ENCODE measurements at regions not wholly inside any gene's neighbourhood (a gene's known extent, or its start where the extent isn't known, plus 50 kb on each side); places are given as distances from the start of the nearest gene placed in this dataset.
A peak's percentile ranks its signal among the peaks of the same experiment; 100 is the strongest.

DNA sequence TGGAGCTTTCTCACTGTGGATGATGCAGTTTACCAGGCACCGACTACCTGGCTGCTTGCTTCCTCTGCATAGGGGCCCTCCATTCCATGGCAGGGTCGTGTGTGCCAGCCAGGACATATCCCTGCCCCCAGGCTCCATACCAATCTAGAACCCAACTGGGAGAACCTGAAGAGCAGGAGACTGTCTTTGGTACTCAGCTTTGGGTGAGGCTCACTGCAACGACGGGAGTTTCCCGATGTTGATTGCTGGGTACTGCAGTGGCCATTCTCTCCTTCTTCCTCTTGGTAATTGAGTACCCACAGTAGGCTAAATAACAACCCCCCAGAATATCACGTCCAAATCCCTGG is 133.3 kb upstream of the SERTAD2 start:
- no peak for ATAC-seq
- H3K27ac ChIP-seq, result no peak overlapping the region
- no peaks in the 10 kb centered on the region for H3K9me3 ChIP-seq
- H3K27me3 ChIP-seq, result no peaks in the 10 kb centered on the region
- H3K4me3 ChIP-seq, result no peak overlapping the region
- no peaks in the 10 kb centered on the region for H3K36me3 ChIP-seq
- TF ChIP-seq, protein P1, sequence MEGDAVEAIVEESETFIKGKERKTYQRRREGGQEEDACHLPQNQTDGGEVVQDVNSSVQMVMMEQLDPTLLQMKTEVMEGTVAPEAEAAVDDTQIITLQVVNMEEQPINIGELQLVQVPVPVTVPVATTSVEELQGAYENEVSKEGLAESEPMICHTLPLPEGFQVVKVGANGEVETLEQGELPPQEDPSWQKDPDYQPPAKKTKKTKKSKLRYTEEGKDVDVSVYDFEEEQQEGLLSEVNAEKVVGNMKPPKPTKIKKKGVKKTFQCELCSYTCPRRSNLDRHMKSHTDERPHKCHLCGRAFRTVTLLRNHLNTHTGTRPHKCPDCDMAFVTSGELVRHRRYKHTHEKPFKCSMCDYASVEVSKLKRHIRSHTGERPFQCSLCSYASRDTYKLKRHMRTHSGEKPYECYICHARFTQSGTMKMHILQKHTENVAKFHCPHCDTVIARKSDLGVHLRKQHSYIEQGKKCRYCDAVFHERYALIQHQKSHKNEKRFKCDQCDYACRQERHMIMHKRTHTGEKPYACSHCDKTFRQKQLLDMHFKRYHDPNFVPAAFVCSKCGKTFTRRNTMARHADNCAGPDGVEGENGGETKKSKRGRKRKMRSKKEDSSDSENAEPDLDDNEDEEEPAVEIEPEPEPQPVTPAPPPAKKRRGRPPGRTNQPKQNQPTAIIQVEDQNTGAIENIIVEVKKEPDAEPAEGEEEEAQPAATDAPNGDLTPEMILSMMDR (IDR thresholded peaks at IDR 0.05), result no peak
- TF ChIP-seq EP300 (IDR thresholded peaks at IDR 0.05) (no peak), POLR2A (IDR thresholded peaks at IDR 0.05) (no peak)
- 87% methylated on average over 5 of the region's 6 CpGs; no CpG with 5 or more reads in 1 of the 2 donors for WGBS, 2 donors (ENCODE audit: low coverage in 1 of 2)
- H3K4me1 ChIP-seq, result no peaks in the 10 kb centered on the region

DNA sequence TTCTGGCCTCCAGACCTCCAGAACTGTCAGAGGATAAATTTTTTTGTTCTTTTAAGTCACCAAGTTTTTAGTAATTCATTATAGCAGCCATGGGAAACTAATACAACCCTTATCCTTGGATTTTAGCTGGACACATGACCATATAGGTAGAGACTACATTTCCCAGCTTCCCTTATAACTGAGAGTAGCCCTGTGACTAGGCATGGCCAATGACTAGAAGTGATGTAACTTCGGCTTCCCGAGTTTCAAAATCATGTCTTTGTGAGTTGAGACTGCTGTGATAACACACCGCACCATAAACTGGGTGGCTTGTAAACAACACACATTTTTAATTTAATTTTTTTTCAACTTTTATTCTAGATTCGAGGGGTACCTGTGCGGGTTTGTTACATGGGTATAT is 134.0 kb upstream of the SERTAD2 start:
- H3K9me3 ChIP-seq, result no peaks in the 10 kb centered on the region
- 93 to 94% methylated on average over 5 of the region's 5 CpGs for WGBS, 2 donors (ENCODE audit: low coverage in 1 of 2)
- H3K27ac ChIP-seq, result no peak overlapping the region
- TF ChIP-seq EP300 (IDR thresholded peaks at IDR 0.05), result no peak
- no peak for TF ChIP-seq POLR2AphosphoS5 (IDR thresholded peaks at IDR 0.05)
- TF ChIP-seq POLR2A (IDR thresholded peaks at IDR 0.05), result no peak
- TF ChIP-seq, protein P1 (IDR thresholded peaks at IDR 0.05), result no peak
- H3K36me3 ChIP-seq, result no peaks in the 10 kb centered on the region
- H3K4me1 ChIP-seq, result no peaks in the 10 kb centered on the region
- H3K4me3 ChIP-seq, result no peak overlapping the region
- no peaks in the 10 kb centered on the region for H3K27me3 ChIP-seq
- ATAC-seq, result no peak

DNA sequence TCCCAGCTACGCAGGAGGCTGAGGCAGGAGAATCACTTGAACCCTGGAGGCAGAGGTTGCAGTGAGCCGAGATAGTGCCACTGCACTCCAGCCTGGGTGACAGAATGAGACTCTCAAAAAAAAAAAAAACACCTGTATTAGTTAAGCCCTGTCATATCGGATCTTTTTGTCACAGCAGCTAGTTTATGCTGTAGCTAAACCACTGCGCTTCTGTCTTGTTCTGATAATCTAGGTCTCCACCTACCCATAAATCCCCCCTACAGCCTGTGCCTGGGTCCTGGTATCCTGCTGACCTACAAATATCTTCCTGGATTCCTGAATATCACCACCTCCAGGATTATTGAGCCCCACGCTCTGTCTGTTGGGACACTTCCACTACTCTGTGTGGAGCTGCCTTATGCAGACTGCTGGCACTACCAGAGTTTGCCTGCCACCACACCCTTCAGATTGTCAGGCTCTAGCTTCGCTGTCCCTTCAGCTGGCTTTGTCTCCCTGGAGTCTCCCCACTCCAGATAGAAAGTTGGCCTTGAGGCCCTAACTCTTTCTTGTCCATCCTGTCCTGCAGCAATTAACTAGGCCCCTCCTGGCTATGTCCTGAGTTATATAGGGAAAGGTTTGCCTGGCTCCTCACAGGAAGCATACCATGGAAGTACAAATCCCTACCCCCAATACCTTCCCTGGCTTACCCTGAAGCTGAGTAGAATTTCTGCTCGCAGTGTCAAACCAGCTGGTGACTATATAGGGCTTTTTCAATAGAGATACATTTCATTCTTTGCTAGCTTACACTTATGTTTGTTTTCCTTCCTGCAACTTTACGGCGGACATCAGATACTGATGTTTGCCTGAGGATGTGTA is 136.0 kb upstream of the SERTAD2 start:
- H3K27me3 ChIP-seq, result no peaks in the 10 kb centered on the region
- H3K4me1 ChIP-seq, result no peaks in the 10 kb centered on the region
- H3K4me3 ChIP-seq, result no peak overlapping the region
- no peak overlapping the region for H3K27ac ChIP-seq
- WGBS, 2 donors (ENCODE audit: low coverage in 1 of 2), result 91 to 94% methylated on average over 8 of the region's 9 CpGs
- no peaks in the 10 kb centered on the region for H3K36me3 ChIP-seq
- no peak for ATAC-seq
- TF ChIP-seq, protein P1 (IDR thresholded peaks at IDR 0.05), result no peak
- TF ChIP-seq EP300 (IDR thresholded peaks at IDR 0.05) (no peak), POLR2AphosphoS5 (IDR thresholded peaks at IDR 0.05) (no peak), POLR2A (IDR thresholded peaks at IDR 0.05) (no peak)
- no peaks in the 10 kb centered on the region for H3K9me3 ChIP-seq

DNA sequence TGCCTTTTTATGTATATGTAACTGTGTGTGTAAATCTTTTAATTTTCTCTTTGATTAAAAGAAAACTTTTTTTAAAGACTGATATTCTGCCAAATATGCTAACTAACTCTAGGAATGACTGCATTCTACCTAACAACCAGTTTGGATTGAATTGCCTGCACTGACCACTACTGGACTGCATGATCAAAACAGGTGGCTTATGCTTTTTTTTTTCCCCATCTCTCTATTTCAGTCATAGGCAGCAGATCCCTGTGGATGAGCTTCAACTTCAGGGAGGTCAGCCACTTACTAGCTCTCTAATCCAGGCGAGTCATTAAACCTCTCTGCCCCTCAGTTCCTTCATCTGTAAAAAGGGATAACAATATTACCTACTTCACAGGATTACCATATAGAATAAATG is 138.6 kb upstream of the SERTAD2 start:
- ATAC-seq, result no peak
- 85 to 86% methylated on average over 1 of the region's 1 CpG for WGBS, 2 donors (ENCODE audit: low coverage in 1 of 2)
- no peak overlapping the region for H3K27ac ChIP-seq
- TF ChIP-seq, protein P1 (IDR thresholded peaks at IDR 0.05), result peak in 3 of 4 experiments; percentile 7 to 27 (median 27)
- no peak for TF ChIP-seq POLR2A (IDR thresholded peaks at IDR 0.05)
- H3K27me3 ChIP-seq, result no peaks in the 10 kb centered on the region
- no peak overlapping the region for H3K4me3 ChIP-seq
- no peaks in the 10 kb centered on the region for H3K4me1 ChIP-seq
- H3K9me3 ChIP-seq, result no peaks in the 10 kb centered on the region
- H3K36me3 ChIP-seq, result no peaks in the 10 kb centered on the region

DNA sequence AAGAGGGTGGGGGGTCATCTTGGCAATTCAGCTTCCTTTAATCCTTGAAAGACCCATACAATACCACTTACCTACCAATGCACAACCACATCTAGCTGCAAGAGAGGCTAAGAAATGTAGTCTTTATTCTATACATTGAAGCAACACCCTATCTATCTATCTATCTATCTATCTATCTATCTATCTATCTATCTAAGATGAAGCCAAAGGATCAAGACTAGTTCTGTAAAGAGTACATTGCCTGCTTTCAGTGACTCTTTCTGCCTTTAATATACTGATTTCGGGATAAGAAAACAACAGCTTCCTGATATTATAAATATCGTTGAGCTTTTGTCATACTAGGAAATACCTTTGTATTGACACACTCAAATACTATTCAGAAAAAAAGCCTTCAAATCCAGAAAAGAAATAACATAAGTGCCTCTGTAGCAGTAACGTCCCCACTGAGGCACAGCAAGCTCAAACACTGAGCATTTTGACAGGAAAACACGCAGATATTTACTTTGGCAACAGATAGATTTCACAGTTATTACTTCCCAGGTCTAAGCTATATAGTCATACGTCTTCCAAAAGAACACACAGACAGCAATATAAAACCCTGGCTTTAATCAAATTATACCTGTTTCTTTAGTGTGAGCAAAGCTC is 139.4 kb upstream of the SERTAD2 start:
- Histone ChIP-seq H3K4me1 (peaks cover 0 to 8% (median 0%) of the 10 kb centered on the region in 3 donors), H3K4me3 (no peak overlapping the region), H3K27me3 (no peaks in the 10 kb centered on the region), H3K27ac (no peak overlapping the region), H3K36me3 (no peaks in the 10 kb centered on the region), H3K9me3 (no peaks in the 10 kb centered on the region)
- TF ChIP-seq POLR2A (IDR thresholded peaks at IDR 0.05) (no peak), EP300 (IDR thresholded peaks at IDR 0.05) (no peak), POLR2AphosphoS5 (IDR thresholded peaks at IDR 0.05) (no peak)
- TF ChIP-seq, protein P1 (IDR thresholded peaks at IDR 0.05), result no peak
- 74 to 81% methylated on average over 5 of the region's 5 CpGs for WGBS, 2 donors (ENCODE audit: low coverage in 1 of 2)
- no peak for ATAC-seq
